ENCODE measurements at regions not wholly inside any gene's neighbourhood (a gene's known extent, or its start where the extent isn't known, plus 50 kb on each side); places are given as distances from the start of the nearest gene placed in this dataset.
"Not testable (repeated sequence)": the region's sequence is repeated elsewhere in the genome, so short reads cannot be mapped to it uniquely, and the experiment has no call there.

DNA sequence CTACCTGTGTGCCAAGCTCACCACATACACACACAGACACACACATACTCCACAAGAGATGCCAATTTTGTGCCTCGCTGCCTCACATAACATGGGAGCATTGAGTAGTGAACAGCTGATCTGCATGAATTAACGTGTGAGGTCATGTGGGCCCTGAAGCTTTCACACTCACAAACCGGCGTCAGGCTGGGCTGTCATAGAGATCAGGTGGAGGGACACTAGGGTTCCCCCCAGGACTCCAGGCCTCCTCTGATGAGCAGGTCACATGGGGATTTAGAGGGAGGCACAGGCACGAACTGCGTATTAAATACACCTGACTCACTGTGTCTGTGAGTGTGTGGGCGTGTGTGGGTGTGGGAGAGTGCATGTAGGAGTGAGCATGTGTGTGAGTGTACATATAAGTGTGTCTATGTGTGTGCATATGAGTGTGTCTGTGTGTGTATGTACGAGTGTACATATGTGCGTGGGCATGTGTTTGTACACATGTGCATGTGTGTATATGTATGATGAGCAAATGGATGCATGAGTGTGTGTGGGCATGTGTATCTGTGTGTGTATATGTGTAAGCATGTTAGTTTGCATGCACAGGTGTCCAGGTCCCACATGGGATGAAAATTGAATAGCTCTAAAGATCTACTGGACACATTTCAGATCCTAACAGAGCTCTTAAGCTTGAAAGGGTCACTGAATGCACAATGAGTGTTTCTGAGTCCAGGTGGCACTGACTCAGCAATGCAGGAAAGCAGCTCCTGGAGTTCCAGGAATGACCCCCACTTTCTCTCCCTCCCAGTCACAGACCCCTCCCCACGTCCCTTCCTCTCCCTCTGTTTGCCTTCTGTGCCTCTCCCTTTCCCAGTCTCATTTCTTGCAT is 336.6 kb downstream of the PREX1 start:
- DNase-seq (ENCODE audit: low read depth), result no peak
- no peak overlapping the region for H3K4me3 ChIP-seq (replicated peaks; ENCODE audit: low read depth, low read length)
- TF ChIP-seq, protein P1, sequence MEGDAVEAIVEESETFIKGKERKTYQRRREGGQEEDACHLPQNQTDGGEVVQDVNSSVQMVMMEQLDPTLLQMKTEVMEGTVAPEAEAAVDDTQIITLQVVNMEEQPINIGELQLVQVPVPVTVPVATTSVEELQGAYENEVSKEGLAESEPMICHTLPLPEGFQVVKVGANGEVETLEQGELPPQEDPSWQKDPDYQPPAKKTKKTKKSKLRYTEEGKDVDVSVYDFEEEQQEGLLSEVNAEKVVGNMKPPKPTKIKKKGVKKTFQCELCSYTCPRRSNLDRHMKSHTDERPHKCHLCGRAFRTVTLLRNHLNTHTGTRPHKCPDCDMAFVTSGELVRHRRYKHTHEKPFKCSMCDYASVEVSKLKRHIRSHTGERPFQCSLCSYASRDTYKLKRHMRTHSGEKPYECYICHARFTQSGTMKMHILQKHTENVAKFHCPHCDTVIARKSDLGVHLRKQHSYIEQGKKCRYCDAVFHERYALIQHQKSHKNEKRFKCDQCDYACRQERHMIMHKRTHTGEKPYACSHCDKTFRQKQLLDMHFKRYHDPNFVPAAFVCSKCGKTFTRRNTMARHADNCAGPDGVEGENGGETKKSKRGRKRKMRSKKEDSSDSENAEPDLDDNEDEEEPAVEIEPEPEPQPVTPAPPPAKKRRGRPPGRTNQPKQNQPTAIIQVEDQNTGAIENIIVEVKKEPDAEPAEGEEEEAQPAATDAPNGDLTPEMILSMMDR (IDR thresholded peaks at IDR 0.05; ENCODE audit: low read length, missing control alignments), result no peak

DNA sequence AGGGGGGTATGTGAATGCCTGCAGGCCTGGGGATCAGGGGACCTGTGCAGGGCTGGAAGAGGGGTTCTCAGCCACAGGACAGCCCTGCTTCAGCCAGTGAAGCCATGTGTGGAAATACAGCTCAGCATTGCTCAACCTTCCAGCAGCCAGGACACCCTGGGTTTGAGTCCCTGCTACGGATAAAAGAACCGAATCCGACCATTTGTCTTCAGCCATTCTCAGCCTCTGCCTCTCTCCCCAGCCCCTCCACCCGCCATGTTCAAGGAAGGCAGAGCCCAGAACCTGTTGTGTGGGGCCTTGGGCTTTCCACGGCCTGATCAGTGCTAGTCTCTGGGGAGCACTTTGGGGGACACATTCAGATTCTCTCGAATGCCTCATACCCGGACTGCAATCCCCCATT is 337.5 kb downstream of the PREX1 start:
- H3K4me3 ChIP-seq (replicated peaks; ENCODE audit: low read depth, low read length); DNase-seq (ENCODE audit: low read depth): not testable (repeated sequence)

DNA sequence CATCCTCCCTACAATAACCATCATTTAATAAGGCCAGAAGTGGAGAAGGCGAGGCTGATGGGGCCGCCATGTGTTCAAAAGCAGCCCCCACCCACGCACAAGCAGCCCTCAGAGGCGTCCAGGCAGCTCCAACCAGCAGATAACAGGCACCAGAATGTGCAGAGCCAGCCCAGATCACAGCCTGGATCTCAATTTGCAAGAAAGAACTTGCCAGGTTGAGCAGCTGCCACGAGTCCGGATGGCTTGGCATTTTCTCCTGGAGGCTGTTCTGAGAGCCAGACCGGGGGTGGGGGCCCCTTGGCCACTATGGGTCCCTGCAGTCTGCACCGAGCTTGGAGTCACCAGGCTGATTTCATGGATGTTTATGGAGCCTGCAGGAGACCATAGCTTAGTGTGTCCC is 338.1 kb downstream of the PREX1 start:
- no peak overlapping the region for H3K4me3 ChIP-seq (replicated peaks; ENCODE audit: low read depth, low read length)
- DNase-seq (ENCODE audit: low read depth), result no peak

DNA sequence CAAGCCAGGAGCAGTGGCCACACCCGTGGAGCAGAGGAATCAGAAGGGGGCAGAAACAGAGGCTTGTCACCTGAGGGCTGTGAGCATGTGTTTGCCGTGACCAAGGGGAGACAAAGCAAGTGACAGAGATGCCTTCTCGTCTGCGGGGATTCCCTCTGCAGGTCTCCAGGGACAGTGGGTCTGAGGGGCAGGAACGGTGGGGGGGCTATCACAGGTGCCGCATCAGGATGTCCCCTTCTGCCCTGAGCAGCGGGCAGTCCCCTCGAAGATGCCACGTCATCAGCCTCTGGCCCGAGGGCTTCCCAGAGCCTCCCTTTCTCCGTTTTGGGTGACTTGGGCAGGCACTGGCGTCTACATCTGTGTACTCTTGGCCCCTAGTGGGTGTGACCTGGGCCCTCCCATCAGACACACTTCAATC is 338.7 kb downstream of the PREX1 start:
- TF ChIP-seq, protein P1 (IDR thresholded peaks at IDR 0.05; ENCODE audit: low read length, missing control alignments), result no peak
- no peak overlapping the region for H3K4me3 ChIP-seq (replicated peaks; ENCODE audit: low read depth, low read length)
- no peak for DNase-seq (ENCODE audit: low read depth)

More for the DNA sequence above, 338.1 kb downstream of the PREX1 start:
- TF ChIP-seq, protein P1 (IDR thresholded peaks at IDR 0.05; ENCODE audit: low read length, missing control alignments), result no peak

DNA sequence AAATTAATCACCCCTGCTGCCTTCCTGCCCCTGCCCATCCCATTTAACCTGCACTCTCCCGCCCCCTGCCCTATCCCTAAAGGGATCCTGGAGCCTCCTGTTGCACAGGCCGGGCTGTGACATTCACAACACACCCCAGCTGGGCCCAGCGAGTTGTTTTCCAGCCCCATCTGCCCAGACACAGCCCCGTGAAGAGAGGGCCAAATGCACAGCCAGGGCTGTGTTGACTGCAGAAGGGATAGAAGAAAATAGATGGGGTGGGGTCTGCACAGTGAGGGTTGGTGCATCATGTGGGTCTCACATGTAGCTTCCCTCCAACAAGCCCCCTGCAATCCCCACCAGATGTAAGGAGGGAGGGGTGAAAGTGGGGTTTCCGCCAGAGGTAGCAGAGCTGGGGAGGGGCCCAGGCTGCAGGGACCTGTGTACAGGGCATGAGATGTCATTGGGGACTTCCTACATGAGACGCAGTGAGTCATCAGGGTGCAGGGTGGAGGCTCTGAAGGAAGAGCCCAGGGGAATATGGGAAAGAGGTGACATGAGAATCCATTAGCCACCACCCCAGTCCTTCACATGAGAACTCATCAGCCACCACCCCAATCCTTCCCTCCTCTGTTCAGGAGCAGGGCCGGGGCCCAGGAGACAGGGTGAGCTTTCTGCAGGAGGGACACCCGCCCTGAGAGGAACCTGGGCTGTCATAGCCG is 339.3 kb downstream of the PREX1 start:
- not testable (repeated sequence) for H3K4me3 ChIP-seq (replicated peaks; ENCODE audit: low read depth, low read length); DNase-seq (ENCODE audit: low read depth)

DNA sequence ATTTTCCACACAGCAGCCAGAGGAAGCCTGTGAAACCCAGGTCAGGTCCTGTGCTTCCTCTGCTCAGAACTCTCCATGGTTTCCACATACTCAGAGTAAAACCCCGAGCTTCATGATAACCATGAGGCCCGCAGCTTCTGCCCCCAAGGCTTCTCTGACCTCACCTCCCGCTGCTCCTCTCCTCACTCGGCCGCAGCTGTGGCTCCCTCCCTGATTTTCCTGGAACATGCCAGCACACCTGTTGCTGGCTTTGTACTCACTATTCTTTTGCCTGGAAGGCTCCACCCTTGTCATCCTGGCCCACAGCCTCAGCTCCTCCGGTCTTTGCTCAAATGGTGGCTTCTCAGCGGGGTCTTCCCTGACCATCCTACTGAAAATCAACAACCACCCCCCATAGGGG is 341.7 kb downstream of the PREX1 start:
- H3K4me3 ChIP-seq (replicated peaks; ENCODE audit: low read depth, low read length), result no peak overlapping the region
- DNase-seq (ENCODE audit: low read depth), result no peak
- TF ChIP-seq, protein P1 (IDR thresholded peaks at IDR 0.05; ENCODE audit: low read length, missing control alignments), result no peak

DNA sequence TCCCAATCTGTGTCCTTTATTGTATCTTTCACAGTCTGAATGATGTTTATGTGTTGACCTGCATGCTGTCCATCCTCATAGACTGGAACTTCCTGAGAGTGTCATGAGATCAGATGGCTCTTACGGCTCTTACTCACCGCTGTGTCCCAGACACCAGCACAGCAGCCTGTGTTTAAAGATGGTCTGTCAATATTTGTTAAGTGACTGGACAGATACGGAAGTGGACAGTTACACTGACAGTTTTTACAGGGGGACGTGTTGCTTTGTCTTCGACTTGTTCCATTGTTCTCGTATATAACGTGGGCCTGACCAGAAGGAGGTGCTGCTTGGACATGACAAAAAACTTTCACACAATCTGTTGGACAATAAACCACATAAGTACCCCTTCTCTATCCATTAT is 342.6 kb downstream of the PREX1 start:
- H3K4me3 ChIP-seq (replicated peaks; ENCODE audit: low read depth, low read length); DNase-seq (ENCODE audit: low read depth): not testable (repeated sequence)

DNA sequence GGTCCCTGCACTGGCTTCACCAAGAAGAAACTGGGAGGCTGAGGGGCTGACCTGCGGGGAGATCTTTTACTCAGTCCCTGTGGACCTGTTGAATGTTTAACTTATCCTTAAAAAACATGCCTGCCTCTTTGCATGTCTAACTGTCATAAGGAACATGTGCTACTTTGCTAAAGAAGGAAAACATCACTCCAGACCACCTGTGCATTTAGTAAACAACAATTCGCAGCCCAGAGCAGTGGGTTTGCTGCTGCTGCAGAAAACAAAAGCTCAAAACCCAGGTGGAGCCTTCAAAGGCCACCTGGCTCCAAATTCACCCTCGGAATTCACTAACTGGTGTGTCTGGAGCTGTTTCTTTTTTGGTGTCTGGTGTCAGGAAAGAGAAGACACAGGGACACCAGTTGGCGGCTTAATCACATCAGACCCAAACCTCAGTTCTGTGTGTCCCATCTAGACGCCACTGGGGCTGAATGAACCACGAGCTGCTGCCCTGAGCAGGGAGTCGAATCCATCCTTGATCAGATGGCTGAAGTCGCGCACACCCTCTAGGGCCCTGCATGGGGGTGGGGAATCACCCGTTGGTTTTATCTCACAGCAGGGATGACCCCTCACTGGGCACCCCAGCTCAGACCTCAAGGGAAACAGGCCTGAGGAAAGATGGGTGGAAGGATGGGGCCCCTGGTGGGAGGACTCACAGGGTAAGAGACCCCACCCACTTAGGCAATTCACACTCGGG is 344.3 kb downstream of the PREX1 start:
- DNase-seq (ENCODE audit: low read depth), result no peak
- TF ChIP-seq, protein P1 (IDR thresholded peaks at IDR 0.05; ENCODE audit: low read length, missing control alignments), result no peak
- no peak overlapping the region for H3K4me3 ChIP-seq (replicated peaks; ENCODE audit: low read depth, low read length)

All from fibroblast of pulmonary artery (primary cell).